HG02870 (cell line): ENCODE measurements at regions not wholly inside any gene's neighbourhood (a gene's known extent, or its start where the extent isn't known, plus 50 kb on each side); places are given as distances from the start of the nearest gene placed in this dataset.
"Not testable (repeated sequence)": the region's sequence is repeated elsewhere in the genome, so short reads cannot be mapped to it uniquely, and the experiment has no call there.

Source experiments
- ATAC-seq: cut with Tn5 transposase; IDR thresholded peaks from one replicate; pipeline ENCODE4 v1.9.1; 2021; ENCODE audit warnings: mild to moderate bottlenecking, moderate library complexity; ENCODE audit not compliant: unreplicated experiment

DNA sequence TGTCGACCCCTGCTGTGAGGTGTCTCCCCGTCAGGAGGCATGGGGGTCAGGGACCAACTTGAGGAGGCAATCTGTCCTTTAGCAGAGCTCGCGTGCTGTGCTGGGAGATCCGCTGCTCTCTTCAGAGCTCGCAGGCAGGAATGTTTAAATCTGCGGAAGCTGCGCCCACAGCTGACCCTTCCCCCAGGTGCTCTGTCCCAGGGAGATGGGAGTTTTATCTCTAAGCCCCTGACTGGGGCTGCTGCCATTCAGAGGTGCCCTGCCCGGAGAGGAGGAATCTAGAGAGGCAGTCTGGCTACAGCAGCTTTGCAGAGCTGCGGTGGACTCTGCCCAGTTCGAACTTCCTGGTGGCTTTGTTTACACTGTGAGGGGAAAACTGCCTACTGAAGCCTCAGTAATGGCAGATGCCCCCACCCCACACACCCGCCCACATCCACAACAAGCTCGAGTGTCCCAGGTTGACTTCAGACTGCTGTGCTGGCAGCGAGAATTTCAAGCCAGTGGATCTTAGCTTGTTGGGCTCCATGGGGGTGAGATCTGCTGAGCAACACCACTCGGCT, 133.1 kb downstream of the CENPC start:
- not testable (repeated sequence) for ATAC-seq

DNA sequence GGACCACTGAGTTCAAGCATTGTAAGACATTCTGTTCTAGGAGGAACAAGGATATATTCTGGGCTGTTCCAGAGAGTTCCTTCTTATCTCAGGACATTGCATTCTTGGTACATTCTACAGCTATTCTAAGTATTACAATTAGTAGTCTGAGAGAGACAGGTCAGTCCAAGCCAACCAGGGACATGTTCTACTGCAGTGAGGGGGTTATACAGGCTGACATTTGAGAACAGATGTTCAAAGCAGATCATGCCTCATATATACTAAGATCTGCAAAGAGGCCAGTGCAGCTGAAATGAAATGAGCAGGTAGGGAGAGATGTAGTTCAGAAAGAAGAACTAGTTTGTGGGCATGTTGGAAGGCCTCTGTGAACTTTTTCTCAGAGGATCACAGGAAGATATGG, 142.0 kb downstream of the CENPC start:
- ATAC-seq = no peak

DNA sequence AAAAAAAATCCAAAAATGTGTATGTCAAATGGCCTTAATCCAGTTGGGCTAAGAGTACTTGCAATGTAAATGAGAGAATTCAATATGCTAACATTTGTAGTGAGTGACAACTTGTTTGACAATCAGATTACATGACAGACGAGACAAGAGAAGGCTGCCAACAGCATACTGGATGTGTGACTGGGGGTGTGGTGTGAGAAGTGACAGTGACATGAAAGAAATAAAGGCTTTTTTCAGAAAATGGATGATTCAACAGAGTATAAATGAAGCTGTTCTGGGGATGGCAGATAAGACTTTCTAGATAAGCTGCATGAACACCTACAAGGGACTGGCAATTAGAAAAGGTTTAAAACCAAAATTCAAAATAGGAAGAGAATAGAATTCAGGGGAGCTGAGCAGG, 143.4 kb downstream of the CENPC start:
- no peak for ATAC-seq

DNA sequence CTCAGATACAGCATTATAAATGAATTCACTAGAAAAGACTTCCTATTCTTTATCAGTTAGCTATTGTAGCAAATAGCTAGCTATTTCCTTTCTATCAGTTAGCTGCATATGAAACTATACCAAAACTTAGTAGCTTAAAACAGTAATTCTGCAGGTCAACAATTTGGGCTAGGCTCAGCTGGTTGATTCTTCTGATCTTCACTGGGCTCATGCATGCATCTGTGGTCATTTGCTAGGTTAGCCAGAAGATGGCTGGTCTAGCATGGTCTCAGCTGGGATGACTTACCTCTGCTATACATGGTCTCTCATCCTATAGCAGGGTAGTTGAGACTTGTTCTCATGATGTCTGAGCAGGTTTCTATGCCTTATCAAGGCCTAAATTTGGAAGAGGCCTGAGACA, 147.4 kb downstream of the CENPC start:
- no peak for ATAC-seq

DNA sequence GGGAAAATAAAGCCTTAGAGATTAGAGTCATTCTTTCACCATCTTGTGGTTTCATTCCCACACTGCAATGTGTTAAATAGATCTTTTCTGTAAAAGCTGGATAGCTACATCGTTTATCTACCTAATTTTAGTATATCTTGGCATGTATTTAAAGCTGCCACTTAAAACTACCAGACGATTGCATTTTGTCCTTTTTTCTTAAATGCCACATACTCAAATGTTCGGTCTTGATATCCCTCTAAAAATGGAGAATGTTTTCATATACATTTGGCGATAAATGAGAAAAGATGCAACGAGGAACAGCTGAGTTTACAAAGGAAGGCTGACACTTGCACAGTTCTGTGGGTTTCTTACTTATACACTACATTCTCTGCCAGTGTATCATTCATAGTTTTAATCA, 148.3 kb downstream of the CENPC start:
- no peak for ATAC-seq

DNA sequence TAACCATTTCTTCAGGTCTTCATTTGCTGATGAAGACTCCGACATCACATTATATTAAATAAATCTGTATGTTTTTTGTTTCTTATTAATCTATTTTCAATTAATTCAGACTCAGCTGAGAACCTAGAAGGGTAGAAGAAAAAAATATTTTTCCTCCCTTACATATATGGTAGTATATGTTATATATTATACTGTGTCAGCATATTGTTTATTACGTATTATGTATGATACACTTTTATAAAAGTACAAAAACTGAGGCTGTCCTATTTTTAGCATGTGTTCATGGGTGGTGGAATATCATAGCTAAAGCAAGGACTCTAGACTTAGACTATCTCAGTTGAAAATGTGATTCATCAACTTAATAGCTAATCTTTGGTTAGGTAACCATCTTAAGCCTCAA, 149.3 kb downstream of the CENPC start:
- no peak for ATAC-seq

DNA sequence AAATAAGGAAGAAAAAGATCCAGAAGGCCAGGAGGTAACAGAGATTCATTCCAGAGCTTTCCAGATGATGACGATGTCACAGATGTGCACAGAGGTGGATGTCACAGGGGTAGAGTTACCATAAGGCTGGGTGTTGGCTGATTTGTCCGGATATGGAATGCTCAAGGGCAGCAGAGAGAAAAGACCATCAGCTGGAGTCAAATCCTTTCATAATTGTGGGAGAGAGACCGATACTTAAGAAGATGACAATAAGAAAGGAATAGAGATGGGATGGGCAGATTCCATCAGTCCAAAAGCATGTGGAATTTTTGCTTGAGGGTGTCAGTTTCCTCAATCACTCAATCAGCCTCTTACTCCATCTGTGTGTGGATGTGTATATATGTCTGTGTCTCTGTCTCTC, 150.4 kb downstream of the CENPC start:
- ATAC-seq = no peak

DNA sequence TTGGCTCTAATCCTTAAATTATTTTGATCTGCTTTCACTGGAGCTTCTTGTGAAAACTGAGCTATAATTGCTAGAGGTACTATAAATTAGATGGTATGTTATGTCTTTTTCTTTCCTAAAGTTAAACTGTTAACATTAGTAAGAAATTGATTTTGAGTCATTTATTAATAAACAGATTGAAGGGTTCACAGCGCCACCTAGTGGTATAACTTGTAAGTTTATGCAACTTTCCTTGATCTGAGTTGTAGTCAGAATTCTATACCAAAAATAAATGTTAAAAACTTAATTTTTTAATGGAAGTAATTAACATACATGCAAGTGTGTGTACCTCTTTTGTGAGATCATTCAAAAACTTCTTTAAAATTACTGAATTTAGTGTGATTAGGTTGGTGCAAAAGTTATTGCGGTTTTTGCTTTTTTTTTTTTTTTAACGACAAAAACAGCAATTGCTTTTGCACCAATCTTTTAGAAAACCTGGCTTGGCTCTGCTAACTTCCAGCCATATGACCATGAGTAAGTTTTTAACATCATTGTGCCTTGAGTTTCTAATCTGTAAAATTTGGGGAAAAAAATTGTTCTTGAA, 151.5 kb downstream of the CENPC start:
- no peak for ATAC-seq

DNA sequence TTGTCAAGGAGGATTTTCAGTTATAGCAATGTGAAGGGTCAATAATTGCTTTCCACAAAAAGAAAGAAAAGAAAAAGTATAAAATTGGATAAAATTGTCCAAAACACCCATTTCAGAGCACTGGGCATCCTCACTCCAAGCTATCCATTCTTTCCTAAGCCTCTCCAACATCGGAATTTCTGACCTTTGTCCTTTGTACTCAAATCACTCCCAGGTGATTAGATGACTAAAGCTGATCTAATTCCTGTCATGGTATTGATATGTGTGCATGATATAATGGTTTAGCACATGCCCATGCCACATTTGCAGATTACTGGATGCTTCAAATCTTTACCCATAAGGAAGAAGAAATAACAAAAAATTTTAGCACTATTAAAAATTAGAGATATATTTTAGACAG, 152.3 kb downstream of the CENPC start:
- no peak for ATAC-seq

DNA sequence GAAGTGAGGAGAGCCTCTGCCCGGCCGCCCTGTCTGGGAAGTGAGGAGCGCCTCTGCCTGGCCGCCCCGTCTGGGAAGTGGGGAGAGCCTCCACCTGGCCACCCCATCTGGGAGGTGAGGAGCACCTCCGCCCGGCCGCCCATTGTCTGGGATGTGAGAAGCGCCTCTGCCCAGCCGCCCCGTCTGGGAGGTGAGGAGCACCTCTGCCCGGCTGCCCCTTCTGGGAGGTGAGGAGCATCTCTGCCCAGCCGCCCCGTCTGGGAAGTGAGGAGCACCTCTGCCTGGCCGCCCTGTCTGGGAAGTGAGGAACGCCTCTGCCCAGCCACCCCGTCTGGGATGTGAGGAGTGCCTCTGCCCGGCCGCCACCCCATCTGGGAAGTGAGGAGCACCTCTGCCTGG, 163.9 kb downstream of the CENPC start:
- ATAC-seq = not testable (repeated sequence)

DNA sequence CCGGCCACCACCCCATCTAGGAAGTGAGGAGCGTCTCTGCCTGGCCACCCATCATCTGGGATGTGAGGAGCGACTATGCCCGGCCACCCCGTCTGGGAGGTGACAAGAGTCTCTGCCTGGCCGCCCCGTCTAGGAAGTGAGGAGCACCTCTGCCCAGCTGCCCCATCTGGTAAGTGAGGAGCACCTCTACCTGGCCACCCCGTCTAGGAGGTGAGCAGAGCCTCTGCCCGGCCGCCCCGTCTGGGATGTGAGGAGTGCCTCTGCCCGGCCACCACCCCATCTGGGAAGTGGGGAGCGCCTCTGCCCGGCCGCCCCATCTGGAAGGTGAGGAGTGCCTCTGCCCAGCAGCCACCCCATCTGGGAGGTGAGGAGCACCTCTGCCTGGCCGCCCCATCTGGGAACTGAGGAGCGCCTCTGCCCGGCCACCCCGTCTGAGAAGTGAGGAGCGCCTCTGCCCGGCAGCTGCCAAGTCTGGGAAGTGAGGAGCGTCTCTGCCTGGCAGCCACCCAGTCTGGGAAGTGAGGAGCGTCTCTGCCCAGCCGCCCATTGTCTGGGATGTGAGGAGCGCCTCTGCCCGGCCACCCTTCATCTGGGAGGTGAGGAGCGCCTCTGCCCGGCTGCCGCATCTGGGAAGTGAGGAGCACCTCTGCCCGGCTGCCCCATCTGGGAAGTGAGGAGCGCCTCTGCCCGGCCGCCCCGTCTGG, 164.4 kb downstream of the CENPC start:
- not testable (repeated sequence) for ATAC-seq

DNA sequence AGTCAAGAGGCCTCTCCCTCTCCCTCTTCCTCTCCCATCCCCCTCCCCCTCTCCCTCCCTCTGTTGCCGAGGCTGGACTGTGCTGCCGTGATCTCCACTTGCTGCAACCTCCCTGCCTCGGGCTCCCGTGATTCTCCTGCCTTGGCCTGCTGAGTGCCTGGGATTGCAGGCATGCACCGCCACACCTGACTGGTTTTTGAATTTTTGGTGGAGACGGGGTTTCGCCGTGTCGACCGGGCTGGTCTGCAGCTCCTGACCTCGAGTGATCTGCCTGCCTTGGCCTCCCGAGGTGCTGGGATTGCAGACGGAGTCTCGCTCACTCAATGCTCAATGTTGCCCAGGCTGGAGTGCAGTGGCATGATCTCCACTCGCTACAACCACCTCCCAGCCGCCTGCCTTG, 165.1 kb downstream of the CENPC start:
- no peak for ATAC-seq

DNA sequence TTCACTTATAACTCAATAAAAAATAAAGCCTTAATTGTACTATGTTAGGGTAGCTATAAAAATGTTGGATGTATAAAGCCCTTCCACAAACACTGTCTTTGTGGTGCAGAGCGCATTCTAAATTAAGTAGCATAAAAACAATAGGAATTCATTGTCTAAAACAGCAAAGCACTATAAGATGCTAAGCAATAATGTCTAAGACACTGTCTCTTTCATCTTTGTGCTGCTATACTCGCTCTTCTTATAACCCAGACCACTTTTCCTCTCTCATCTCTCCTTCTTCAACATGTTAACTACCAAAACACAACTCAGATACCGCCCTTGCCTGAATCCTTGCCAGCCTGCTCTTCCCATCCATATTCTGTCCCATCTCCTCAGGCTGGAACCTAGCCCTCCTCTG, 170.0 kb downstream of the CENPC start:
- no peak for ATAC-seq

DNA sequence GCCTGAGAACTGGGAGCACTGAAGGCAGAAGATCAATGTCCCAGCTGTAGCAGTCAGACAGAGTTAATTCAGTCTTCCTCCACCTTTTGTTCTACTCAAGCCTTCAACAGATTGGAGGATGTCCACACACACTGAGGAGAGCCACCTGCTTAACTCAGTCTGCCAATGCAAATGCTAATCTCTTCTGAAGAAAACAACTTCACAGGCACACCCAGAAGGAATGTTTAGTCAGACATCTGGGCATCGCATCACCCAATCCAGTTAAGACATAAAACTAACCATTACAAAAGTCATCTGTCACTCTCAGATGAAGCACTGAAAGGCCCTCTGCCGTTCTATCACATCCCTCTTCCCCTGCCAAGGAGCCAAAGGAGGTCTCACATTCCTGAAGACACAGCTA, 173.7 kb downstream of the CENPC start:
- no peak for ATAC-seq

DNA sequence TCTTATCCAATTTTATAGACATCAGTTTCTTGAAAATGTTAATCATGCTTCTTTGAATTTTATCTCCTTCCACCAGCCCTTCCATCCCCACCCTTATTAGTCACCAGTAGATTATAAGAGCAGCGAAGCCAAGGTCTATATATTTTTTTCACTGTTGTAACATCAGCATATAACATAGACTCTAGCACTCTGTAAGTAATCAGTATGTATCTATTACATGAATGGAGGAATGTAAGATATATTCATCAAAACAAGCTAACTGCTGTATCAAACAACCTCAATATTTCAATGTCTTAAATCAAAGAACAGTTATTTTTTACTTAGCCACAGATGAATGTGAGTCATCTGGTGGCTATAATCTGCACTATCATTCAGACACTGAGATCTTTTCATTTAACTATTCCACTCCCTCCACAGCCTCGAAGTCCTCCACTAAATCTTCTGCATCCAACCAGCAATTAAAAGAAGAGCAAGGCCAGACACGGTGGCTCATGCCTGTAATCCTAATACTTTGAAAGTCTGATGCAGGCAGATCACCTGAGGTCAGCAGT, 178.9 kb downstream of the CENPC start:
- ATAC-seq = no peak

DNA sequence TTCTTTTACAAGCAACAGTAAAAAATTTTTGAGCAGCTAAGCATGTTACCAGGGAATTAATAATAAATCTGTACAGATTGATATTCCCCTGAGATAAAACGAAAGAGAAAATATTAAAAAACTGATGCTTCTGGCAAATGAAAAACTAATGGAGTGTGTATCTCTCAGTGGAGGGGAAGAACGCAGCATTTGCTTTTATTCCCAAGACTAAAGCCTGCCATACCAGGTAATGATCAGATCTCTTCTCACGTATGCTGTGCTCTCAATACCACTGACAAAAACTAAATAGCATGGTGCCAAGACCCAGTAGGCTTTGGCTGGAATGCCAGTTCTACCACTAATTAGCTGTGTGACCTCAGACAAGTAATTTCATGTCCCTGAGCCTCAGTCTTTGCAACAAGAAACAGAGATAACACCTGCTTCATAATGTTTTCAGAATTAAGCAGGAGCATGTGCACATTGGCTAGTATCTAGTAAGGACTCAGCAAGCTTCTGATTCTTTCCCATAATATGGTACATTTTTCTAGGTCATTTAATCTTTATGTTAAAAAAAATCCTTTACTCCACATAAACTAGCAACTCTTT, 179.6 kb downstream of the CENPC start:
- no peak for ATAC-seq

DNA sequence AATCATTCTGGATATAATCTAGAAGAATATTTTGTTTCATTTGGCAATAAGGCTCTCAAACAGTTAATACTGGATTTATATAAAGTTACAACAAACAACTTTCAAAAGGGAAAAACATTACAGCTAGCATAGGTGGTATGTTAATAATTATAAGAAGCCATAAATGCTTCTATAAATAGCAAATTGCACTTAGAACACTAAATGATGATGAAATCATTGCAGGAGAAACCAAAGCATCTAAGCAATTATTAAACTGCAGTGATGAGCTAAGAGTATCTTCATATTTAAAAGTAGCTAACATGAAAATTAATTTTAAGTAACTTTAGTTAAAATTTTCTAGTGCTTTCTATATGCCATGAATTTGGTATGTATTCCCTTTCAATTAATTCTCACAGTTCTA, 189.5 kb downstream of the CENPC start:
- ATAC-seq = no peak

DNA sequence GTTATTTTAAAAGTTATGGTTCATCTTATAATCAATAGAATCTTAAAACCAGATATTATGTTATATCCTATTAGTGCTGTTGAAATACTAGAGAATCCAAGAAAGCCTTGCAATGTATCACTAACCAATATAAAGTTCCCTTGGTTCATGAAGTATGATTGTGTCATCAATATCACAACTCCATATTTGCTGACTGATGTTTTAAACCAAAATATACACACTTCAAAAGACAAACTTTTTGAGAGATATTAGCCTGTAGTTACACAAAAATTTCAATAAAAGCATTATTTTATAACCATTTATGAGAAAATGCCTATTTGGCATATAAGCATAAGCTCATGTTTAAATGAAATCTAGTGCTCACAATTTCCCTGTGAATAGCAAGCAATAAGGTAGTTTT, 198.6 kb downstream of the CENPC start:
- no peak for ATAC-seq

DNA sequence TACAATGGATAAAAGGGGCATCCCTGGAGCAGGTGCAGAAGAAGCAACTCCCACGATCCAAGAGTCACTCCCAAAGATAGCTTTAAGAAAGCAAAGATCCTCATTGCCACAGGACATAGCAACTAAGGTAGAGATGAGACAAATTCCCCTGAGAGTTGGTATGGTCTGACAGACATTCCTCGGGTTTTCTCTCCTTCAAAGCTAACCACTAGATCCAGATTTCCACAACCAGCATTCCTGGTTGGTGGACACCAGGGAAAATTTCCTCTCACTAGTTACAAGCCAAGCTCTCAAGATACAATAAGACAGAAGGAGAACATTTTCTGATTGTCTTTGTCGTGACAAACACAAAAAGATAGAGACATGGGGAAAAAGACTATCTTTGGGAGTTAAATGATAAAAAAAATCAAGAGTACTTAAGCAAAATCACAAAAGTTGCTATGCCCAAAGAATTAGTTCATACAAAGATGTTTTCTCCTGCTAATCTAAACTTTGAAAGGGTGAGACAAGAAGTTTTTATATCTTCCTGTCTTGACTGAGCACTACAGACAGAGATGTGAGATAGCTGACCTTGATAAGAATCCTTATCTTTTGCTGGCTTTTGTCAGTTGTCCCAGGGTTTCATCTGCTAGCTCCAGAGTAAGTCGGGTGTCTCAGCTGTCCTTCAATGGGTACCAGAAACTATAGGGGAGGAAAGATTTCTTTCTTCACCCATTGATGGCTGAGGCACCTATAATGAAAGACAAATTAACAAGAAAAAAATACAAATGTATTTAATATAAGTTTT, 200.5 kb downstream of the CENPC start:
- no peak for ATAC-seq

DNA sequence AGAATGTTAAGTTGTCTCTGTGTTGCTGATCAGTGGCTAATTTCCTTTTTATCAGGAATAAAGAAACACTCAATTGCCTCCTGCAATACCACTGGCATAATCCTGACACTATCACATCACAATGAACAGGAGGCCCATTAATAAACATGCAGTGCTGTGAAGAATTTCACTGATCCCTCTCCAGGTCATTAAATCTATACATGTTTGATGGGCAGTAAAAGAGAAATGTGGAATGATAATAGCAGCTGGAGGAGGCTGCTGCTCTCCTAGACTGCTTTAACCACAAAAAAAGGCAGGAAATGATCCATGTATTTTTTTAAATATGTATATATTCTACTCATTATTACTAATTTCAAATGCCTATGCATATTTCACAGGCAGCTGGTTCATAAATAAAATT, 202.1 kb downstream of the CENPC start:
- ATAC-seq = no peak

DNA sequence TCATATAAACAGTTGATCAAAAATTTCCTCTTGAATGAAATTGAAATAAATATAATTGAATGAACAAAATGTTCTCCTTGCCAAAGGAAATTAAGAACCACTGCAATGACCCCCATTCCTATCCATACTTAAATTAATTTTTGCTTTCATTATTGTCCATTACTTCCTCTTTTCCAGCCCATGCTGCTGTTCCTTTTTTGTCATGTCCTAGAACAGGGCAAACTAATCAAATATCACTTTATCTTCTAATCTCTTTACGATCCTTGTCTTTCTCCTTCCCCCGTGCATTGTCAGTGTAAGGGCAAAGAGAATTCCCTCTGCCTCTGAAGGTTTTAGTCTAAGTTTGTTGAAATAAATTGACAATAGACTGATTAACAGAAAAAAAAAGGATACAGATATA, 203.0 kb downstream of the CENPC start:
- no peak for ATAC-seq
